ENCODE measurements at regions not wholly inside any gene's neighbourhood (a gene's known extent, or its start where the extent isn't known, plus 50 kb on each side); places are given as distances from the start of the nearest gene placed in this dataset.

GRCh38 chr6:41408982-41409381 is 73.6 kb downstream of the NCR2 start:
- TF ChIP-seq, protein P1, sequence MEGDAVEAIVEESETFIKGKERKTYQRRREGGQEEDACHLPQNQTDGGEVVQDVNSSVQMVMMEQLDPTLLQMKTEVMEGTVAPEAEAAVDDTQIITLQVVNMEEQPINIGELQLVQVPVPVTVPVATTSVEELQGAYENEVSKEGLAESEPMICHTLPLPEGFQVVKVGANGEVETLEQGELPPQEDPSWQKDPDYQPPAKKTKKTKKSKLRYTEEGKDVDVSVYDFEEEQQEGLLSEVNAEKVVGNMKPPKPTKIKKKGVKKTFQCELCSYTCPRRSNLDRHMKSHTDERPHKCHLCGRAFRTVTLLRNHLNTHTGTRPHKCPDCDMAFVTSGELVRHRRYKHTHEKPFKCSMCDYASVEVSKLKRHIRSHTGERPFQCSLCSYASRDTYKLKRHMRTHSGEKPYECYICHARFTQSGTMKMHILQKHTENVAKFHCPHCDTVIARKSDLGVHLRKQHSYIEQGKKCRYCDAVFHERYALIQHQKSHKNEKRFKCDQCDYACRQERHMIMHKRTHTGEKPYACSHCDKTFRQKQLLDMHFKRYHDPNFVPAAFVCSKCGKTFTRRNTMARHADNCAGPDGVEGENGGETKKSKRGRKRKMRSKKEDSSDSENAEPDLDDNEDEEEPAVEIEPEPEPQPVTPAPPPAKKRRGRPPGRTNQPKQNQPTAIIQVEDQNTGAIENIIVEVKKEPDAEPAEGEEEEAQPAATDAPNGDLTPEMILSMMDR (IDR thresholded peaks at IDR 0.05) = no peak
- TF ChIP-seq POLR2A (IDR thresholded peaks at IDR 0.05) = no peak

Data from esophagus squamous epithelium (tissue), 4 donors.